ENCODE measurements at regions not wholly inside any gene's neighbourhood (a gene's known extent, or its start where the extent isn't known, plus 50 kb on each side); places are given as distances from the start of the nearest gene placed in this dataset.

DNA sequence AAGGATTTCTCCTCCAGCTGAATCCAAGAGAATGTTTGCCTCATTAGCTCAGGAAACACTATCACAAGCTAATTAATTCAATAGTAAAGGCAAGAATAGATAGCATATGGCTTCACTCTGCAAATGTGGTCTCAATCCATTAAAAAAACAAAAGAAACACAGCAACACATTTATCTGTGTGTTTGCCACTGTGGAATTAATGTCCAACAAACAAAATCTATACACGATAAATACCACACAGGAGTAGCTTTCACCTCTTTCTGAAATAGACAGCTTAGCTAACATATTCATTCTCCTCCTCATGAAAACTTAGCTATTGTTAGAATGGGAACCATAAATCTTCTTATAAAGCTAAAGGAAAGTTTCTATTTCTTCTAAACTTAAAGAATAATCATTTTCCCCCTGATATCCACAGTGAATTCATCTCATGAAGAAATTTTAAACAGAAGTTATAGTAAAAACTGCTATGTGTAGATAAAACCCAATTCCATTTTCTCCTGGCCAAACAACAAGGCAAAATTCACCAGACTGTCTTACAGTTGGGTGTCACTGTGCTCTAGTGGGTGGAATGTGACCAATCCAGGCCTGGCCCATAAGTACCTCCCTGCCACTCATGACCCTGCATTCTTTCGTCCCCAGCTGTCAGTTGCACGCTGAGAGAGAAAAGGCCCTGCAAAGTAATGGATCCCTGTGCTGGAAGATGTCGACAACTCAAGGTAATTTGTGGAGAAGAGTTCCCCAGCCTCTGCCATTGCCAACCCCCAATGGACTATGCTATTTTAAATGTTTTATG is 92.9 kb upstream of the NRSN1 start:
- H3K9me3 ChIP-seq (ENCODE audit: low read depth, low read length), result no peaks in the 10 kb centered on the region
- no peak overlapping the region for H3K27ac ChIP-seq
- H3K36me3 ChIP-seq (ENCODE audit: insufficient read depth, low read length), result no peaks in the 10 kb centered on the region
- H3K9ac ChIP-seq (ENCODE audit: insufficient read length), result no peak overlapping the region
- no peak overlapping the region for H3K4me3 ChIP-seq
- no peak for TF ChIP-seq FOXP2 (optimal IDR thresholded peaks at IDR 0.05; ENCODE audit: control extremely low read depth, extremely low read length, insufficient read depth)
- TF ChIP-seq POLR2AphosphoS5 (IDR thresholded peaks at IDR 0.05; ENCODE audit: borderline replicate concordance, low read depth, low read length), result no peak
- no peak for TF ChIP-seq EZH2 (IDR thresholded peaks at IDR 0.05)
- no peak for DNase-seq (ENCODE audit: low read depth, low spot score)

DNA sequence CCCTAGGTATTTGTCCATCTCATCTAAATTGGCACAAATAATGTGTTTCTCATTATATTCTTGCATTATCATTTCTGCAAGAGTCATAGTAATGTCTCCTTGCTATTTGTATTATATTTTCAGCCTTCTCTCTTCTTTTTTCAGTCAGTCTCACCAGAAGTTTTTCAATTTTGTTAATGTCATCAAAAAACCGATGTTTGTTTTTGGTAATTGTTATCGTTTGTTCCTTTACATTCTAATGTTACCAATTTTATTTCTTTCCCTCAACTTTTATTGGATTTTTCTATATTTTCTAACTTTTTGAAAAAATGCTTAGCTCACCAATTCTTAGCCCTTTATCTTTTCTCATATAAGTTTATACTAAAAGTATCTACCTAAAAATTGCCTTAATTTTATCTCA is 82.2 kb upstream of the NRSN1 start:
- Histone ChIP-seq H3K36me3 (ENCODE audit: insufficient read depth, low read length) (no peaks in the 10 kb centered on the region), H3K4me3 (no peak overlapping the region), H3K9me3 (ENCODE audit: low read depth, low read length) (no peaks in the 10 kb centered on the region), H3K27ac (no peak overlapping the region), H3K9ac (ENCODE audit: insufficient read length) (no peak overlapping the region)
- no peak for TF ChIP-seq EZH2 (IDR thresholded peaks at IDR 0.05)
- no peak for TF ChIP-seq FOXP2 (optimal IDR thresholded peaks at IDR 0.05; ENCODE audit: control extremely low read depth, extremely low read length, insufficient read depth)
- TF ChIP-seq POLR2AphosphoS5 (IDR thresholded peaks at IDR 0.05; ENCODE audit: borderline replicate concordance, low read depth, low read length), result no peak
- DNase-seq (ENCODE audit: low read depth, low spot score), result no peak

DNA sequence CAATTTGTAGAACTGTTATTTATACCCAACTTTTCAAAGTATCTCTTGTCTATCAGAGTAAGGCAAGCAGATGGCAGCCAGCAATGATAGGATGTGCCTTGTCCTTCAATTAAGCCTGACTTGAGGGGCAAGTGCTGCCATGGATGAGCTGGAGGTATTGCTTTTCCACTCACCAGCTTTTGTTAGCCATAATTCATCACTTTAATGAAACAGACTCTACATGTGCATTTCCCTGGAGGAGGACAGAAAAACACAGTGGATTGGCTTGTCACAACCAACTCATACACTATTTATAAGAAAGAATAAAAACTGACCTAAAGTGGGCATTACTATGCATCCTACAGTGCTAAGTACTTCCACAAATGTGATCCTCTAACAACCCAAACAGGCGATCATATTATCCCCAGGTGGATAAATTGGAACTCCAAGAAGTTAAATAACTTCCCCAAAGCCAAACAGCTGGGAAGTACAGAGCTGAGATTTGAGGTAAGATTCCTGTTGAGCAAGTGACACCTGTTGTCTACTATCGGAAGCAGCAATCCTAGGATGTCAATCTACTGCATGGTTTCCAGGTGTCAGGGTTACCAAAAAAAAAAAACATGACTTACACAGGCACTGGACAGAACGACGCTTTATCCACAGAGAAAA is 73.9 kb upstream of the NRSN1 start:
- Histone ChIP-seq H3K9ac (ENCODE audit: insufficient read length) (no peak overlapping the region), H3K4me3 (no peak overlapping the region), H3K9me3 (ENCODE audit: low read depth, low read length) (no peaks in the 10 kb centered on the region), H3K27ac (no peak overlapping the region), H3K36me3 (ENCODE audit: insufficient read depth, low read length) (no peaks in the 10 kb centered on the region)
- DNase-seq (ENCODE audit: low read depth, low spot score), result no peak
- TF ChIP-seq EZH2 (IDR thresholded peaks at IDR 0.05) (no peak), FOXP2 (optimal IDR thresholded peaks at IDR 0.05; ENCODE audit: control extremely low read depth, extremely low read length, insufficient read depth) (no peak), POLR2AphosphoS5 (IDR thresholded peaks at IDR 0.05; ENCODE audit: borderline replicate concordance, low read depth, low read length) (no peak)

DNA sequence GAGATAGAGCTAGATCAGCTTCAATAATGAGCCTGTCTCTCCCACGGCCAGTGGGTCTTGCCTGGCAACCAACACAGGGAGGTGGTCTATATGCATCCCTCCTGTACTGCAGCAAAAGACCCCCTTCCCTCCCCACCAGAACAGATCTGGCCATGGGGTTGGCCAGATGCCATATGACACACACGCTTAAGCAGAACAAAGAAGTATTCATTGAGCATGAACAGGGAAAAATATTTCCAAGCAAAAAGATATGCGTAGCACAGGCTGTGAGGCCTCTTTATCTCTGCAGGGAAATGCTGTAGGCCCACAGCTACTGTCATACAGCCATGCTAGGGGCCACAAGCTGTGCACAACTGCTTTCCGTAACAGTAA is 73.4 kb upstream of the NRSN1 start:
- no peak for DNase-seq (ENCODE audit: low read depth, low spot score)
- H3K36me3 ChIP-seq (ENCODE audit: insufficient read depth, low read length), result no peaks in the 10 kb centered on the region
- no peak overlapping the region for H3K4me3 ChIP-seq
- no peak overlapping the region for H3K27ac ChIP-seq
- no peaks in the 10 kb centered on the region for H3K9me3 ChIP-seq (ENCODE audit: low read depth, low read length)
- no peak for TF ChIP-seq FOXP2 (optimal IDR thresholded peaks at IDR 0.05; ENCODE audit: control extremely low read depth, extremely low read length, insufficient read depth)
- TF ChIP-seq POLR2AphosphoS5 (IDR thresholded peaks at IDR 0.05; ENCODE audit: borderline replicate concordance, low read depth, low read length), result no peak
- TF ChIP-seq EZH2 (IDR thresholded peaks at IDR 0.05), result no peak
- no peak overlapping the region for H3K9ac ChIP-seq (ENCODE audit: insufficient read length)

DNA sequence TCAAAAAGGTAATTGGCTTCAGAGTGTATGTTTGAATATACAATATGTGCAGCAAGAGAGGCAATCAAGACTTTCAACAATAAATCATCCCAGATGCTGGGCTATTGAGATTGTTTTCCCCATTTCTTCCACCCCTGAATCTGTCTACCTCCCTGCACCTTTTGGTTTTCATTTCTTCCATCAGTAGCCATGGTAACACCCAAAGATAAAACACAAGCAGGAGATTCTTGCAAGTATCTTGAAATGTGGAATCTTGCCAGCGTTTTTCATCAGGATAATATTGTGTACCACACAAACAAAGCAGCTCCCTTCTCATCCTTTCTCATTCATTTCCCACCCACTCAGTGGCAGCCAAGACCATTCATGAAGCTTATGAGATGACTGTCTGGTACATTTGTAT is 73.0 kb upstream of the NRSN1 start:
- H3K27ac ChIP-seq, result no peak overlapping the region
- H3K9me3 ChIP-seq (ENCODE audit: low read depth, low read length), result no peaks in the 10 kb centered on the region
- TF ChIP-seq EZH2 (IDR thresholded peaks at IDR 0.05) (no peak), FOXP2 (optimal IDR thresholded peaks at IDR 0.05; ENCODE audit: control extremely low read depth, extremely low read length, insufficient read depth) (no peak), POLR2AphosphoS5 (IDR thresholded peaks at IDR 0.05; ENCODE audit: borderline replicate concordance, low read depth, low read length) (no peak)
- no peak overlapping the region for H3K9ac ChIP-seq (ENCODE audit: insufficient read length)
- no peak overlapping the region for H3K4me3 ChIP-seq
- no peaks in the 10 kb centered on the region for H3K36me3 ChIP-seq (ENCODE audit: insufficient read depth, low read length)
- no peak for DNase-seq (ENCODE audit: low read depth, low spot score)

DNA sequence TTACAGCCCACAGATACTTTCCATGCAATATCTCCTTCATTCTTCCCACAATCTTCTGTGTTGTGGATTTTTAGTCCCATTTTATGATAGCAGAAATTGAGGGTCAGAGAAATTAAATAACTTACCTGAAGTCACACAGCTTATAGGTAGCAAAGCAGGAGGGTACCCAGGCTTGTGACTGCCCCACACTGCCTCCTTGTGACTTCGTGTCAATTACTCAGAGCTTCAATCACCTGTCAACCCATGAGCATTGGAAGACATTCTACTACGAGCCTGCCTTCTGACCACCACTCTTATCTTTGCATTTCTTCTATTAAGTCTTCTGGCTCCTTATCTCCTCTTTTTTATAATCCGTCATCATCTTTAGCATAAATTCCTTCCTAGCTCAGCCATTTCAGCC is 71.6 kb upstream of the NRSN1 start:
- H3K9me3 ChIP-seq (ENCODE audit: low read depth, low read length), result no peaks in the 10 kb centered on the region
- no peak overlapping the region for H3K27ac ChIP-seq
- H3K4me3 ChIP-seq, result no peak overlapping the region
- H3K36me3 ChIP-seq (ENCODE audit: insufficient read depth, low read length), result no peaks in the 10 kb centered on the region
- H3K9ac ChIP-seq (ENCODE audit: insufficient read length), result no peak overlapping the region
- no peak for DNase-seq (ENCODE audit: low read depth, low spot score)
- no peak for TF ChIP-seq POLR2AphosphoS5 (IDR thresholded peaks at IDR 0.05; ENCODE audit: borderline replicate concordance, low read depth, low read length)
- no peak for TF ChIP-seq EZH2 (IDR thresholded peaks at IDR 0.05)
- no peak for TF ChIP-seq FOXP2 (optimal IDR thresholded peaks at IDR 0.05; ENCODE audit: control extremely low read depth, extremely low read length, insufficient read depth)

DNA sequence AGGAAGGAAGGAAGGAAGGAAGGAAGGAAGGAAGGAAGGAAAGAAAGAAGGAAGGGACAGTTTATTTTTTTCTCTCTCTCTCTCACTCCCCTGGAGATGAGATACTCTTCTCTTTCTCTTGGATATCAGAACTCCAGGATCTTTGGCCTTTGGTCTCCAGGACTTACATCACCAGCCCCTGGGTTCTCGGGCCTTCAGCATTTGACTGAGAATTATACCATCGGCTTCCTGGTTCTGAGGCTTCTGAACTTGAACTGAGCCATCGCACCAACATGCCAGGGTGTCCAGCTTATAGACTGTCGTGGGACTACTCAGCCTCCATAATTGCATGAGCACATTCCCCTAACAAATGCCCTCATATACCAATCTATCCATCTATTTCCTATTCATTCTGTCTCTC is 69.4 kb upstream of the NRSN1 start:
- H3K4me3 ChIP-seq, result no peak overlapping the region
- H3K27ac ChIP-seq, result no peak overlapping the region
- no peak for DNase-seq (ENCODE audit: low read depth, low spot score)
- no peaks in the 10 kb centered on the region for H3K9me3 ChIP-seq (ENCODE audit: low read depth, low read length)
- no peaks in the 10 kb centered on the region for H3K36me3 ChIP-seq (ENCODE audit: insufficient read depth, low read length)
- H3K9ac ChIP-seq (ENCODE audit: insufficient read length), result no peak overlapping the region
- no peak for TF ChIP-seq POLR2AphosphoS5 (IDR thresholded peaks at IDR 0.05; ENCODE audit: borderline replicate concordance, low read depth, low read length)
- no peak for TF ChIP-seq EZH2 (IDR thresholded peaks at IDR 0.05)
- no peak for TF ChIP-seq FOXP2 (optimal IDR thresholded peaks at IDR 0.05; ENCODE audit: control extremely low read depth, extremely low read length, insufficient read depth)

DNA sequence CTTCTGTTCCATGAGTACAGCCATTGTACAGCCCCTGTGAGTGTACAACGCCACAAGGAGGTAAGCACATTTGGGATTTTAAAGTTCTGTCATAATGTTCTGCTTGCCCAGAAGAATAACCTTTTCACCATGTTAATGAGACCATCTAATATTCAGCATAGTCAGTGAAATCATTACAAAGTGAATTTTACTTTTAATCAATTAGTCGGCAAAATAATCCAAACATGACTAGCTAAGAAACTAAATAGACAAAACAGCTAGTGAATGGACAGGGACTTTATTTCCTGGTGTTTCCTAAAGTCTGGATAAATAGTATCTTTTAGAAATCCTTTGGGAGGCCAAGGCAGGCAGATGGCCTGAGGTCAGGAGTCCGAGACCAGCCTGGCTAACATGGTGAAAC is 69.0 kb upstream of the NRSN1 start:
- DNase-seq (ENCODE audit: low read depth, low spot score), result no peak
- H3K4me3 ChIP-seq, result no peak overlapping the region
- no peaks in the 10 kb centered on the region for H3K9me3 ChIP-seq (ENCODE audit: low read depth, low read length)
- no peak overlapping the region for H3K27ac ChIP-seq
- TF ChIP-seq POLR2AphosphoS5 (IDR thresholded peaks at IDR 0.05; ENCODE audit: borderline replicate concordance, low read depth, low read length) (no peak), EZH2 (IDR thresholded peaks at IDR 0.05) (no peak), FOXP2 (optimal IDR thresholded peaks at IDR 0.05; ENCODE audit: control extremely low read depth, extremely low read length, insufficient read depth) (no peak)
- no peaks in the 10 kb centered on the region for H3K36me3 ChIP-seq (ENCODE audit: insufficient read depth, low read length)
- no peak overlapping the region for H3K9ac ChIP-seq (ENCODE audit: insufficient read length)
